ENCODE measurements at regions not wholly inside any gene's neighbourhood (a gene's known extent, or its start where the extent isn't known, plus 50 kb on each side); places are given as distances from the start of the nearest gene placed in this dataset.
A peak's percentile ranks its signal among the peaks of the same experiment; 100 is the strongest.

- Histone ChIP-seq H3K9me2 (ENCODE audit: insufficient read depth, low read length) (no peaks in the 10 kb centered on the region), H3K4me3 (ENCODE audit: low read length) (no peak overlapping the region), H3K27me3 (ENCODE audit: insufficient read depth, low read depth, low read length) (no peaks in the 10 kb centered on the region), H3K9ac (ENCODE audit: low read length) (no peak overlapping the region), H4K20me1 (ENCODE audit: insufficient read depth) (no peaks in the 10 kb centered on the region), H2AFZ (ENCODE audit: low read depth, low read length) (no peak overlapping the region), H3K79me2 (replicated peaks; ENCODE audit: insufficient read depth, low read length) (no peaks in the 10 kb centered on the region), H3K9me3 (ENCODE audit: low read length) (no peaks in the 10 kb centered on the region), H3F3A (ENCODE audit: insufficient read depth, low read length, poor library complexity, severe bottlenecking) (no peaks in the 10 kb centered on the region), H3K36me3 (ENCODE audit: insufficient read depth, low read length) (no peaks in the 10 kb centered on the region), H3K4me2 (ENCODE audit: low read length) (no peak overlapping the region), H3K27ac (ENCODE audit: low read length) (no peak overlapping the region)
- TF ChIP-seq CTCF (IDR thresholded peaks at IDR 0.05; ENCODE audit: poor library complexity, severe bottlenecking) (no peak), REST (IDR thresholded peaks at IDR 0.05; ENCODE audit: borderline replicate concordance) (no peak), SMC3 (conservative IDR thresholded peaks at IDR 0.05; ENCODE audit: poor library complexity) (no peak), EZH2 (IDR thresholded peaks at IDR 0.05; ENCODE audit: borderline replicate concordance, insufficient read depth, low read length, poor library complexity, severe bottlenecking) (no peak)
These were observed 107.8 kb downstream of the LRRN1 start for GRCh38 chr3:3907023-3907422.

- H3K9me3 ChIP-seq (ENCODE audit: low read length) = no peaks in the 10 kb centered on the region
- H3K9ac ChIP-seq (ENCODE audit: low read length) = no peak overlapping the region
- no peaks in the 10 kb centered on the region for H3K27me3 ChIP-seq (ENCODE audit: insufficient read depth, low read depth, low read length)
- no peaks in the 10 kb centered on the region for H3K36me3 ChIP-seq (ENCODE audit: insufficient read depth, low read length)
- H3K27ac ChIP-seq (ENCODE audit: low read length) = peak overlapping the region; percentile 39
- no peak overlapping the region for H2AFZ ChIP-seq (ENCODE audit: low read depth, low read length)
- H4K20me1 ChIP-seq (ENCODE audit: insufficient read depth) = no peaks in the 10 kb centered on the region
- H3K9me2 ChIP-seq (ENCODE audit: insufficient read depth, low read length) = no peaks in the 10 kb centered on the region
- H3F3A ChIP-seq (ENCODE audit: insufficient read depth, low read length, poor library complexity, severe bottlenecking) = no peaks in the 10 kb centered on the region
- no peak overlapping the region for H3K4me2 ChIP-seq (ENCODE audit: low read length)
- no peak overlapping the region for H3K4me3 ChIP-seq (ENCODE audit: low read length)
- TF ChIP-seq SMC3 (conservative IDR thresholded peaks at IDR 0.05; ENCODE audit: poor library complexity) = no peak
- no peak for TF ChIP-seq TAF1 (IDR thresholded peaks at IDR 0.05; ENCODE audit: low read depth)
- TF ChIP-seq CTCF (IDR thresholded peaks at IDR 0.05; ENCODE audit: poor library complexity, severe bottlenecking) = no peak
- peak; percentile 44 for TF ChIP-seq POLR2AphosphoS5 (IDR thresholded peaks at IDR 0.05)
- TF ChIP-seq EP300 (conservative IDR thresholded peaks at IDR 0.05; ENCODE audit: poor library complexity, severe bottlenecking) = peak; percentile 78
- TF ChIP-seq EZH2 (IDR thresholded peaks at IDR 0.05; ENCODE audit: borderline replicate concordance, insufficient read depth, low read length, poor library complexity, severe bottlenecking) = no peak
- TF ChIP-seq MXI1 (conservative IDR thresholded peaks at IDR 0.05; ENCODE audit: poor library complexity, severe bottlenecking) = no peak
- TF ChIP-seq REST (IDR thresholded peaks at IDR 0.05; ENCODE audit: borderline replicate concordance) = peak; percentile 71
- no peaks in the 10 kb centered on the region for H3K79me2 ChIP-seq (replicated peaks; ENCODE audit: insufficient read depth, low read length)
These were observed 119.5 kb downstream of the LRRN1 start for GRCh38 chr3:3918763-3919162.

All from neural cell (in vitro differentiated cells).